ENCODE measurements at regions not wholly inside any gene's neighbourhood (a gene's known extent, or its start where the extent isn't known, plus 50 kb on each side); places are given as distances from the start of the nearest gene placed in this dataset.

GRCh38 chr1:99098589-99098988 lies 93.9 kb upstream of the PLPPR5 start:
- ChIA-PET CTCF (no interaction called here), POLR2A (no interaction called here)
- peaks cover 2 to 43% (median 21%) of the 10 kb centered on the region in 11 donors for H3K9me3 Mint-ChIP-seq
- no peak overlapping the region for H3K4me3 Mint-ChIP-seq
- H3K4me1 ChIP-seq (ENCODE audit: control insufficient read depth in 2 of 2, insufficient read depth in 2 of 2, low read length in 2 of 2): no peaks in the 10 kb centered on the region
- H3K4me3 ChIP-seq (ENCODE audit: low read length): no peak overlapping the region
- H3K9me3 ChIP-seq (ENCODE audit: control insufficient read depth in 2 of 3, low read length in 3 of 3): no peaks in the 10 kb centered on the region
- no peaks in the 10 kb centered on the region for H3K4me1 Mint-ChIP-seq
- ATAC-seq: no peak
- H3K36me3 ChIP-seq (ENCODE audit: control insufficient read depth in 2 of 3, insufficient read depth in 3 of 3, low read length in 3 of 3): no peaks in the 10 kb centered on the region
- no peak overlapping the region for H3K27ac ChIP-seq (ENCODE audit: low read depth, low read length)
- peaks cover 0 to 9% (median 0%) of the 10 kb centered on the region in 5 donors for H3K27me3 Mint-ChIP-seq
- intact Hi-C loops (cut with micrococcal nuclease): no loop called here
- no peak for DNase-seq
- H3K27me3 ChIP-seq (ENCODE audit: control insufficient read depth in 2 of 2, insufficient read depth in 2 of 2, low read length in 2 of 2): no peaks in the 10 kb centered on the region
- H3K36me3 Mint-ChIP-seq: peaks cover 0 to 12% (median 0%) of the 10 kb centered on the region in 5 donors
- no peak overlapping the region for H3K27ac Mint-ChIP-seq

- Mint-ChIP-seq H3K36me3 (no peaks in the 10 kb centered on the region), H3K4me3 (no peak overlapping the region), H3K27me3 (no peaks in the 10 kb centered on the region), H3K4me1 (peaks cover 0 to 17% (median 15%) of the 10 kb centered on the region in 7 donors), H3K27ac (no peak overlapping the region), H3K9me3 (peaks cover 0 to 1% (median 0%) of the 10 kb centered on the region in 11 donors)
- CTCF ChIA-PET: no interaction called here
- DNase-seq (peak in 1 of 9 donors; percentile 1), ATAC-seq (peak; percentile 29)
- Histone ChIP-seq H3K27me3 (ENCODE audit: control insufficient read depth in 2 of 2, insufficient read depth in 2 of 2, low read length in 2 of 2) (no peaks in the 10 kb centered on the region), H3K36me3 (ENCODE audit: control insufficient read depth in 2 of 3, insufficient read depth in 3 of 3, low read length in 3 of 3) (no peaks in the 10 kb centered on the region), H3K9me3 (ENCODE audit: control insufficient read depth in 2 of 3, low read length in 3 of 3) (no peaks in the 10 kb centered on the region), H3K4me3 (ENCODE audit: low read length) (no peak overlapping the region), H3K27ac (ENCODE audit: low read depth, low read length) (no peak overlapping the region), H3K4me1 (ENCODE audit: control insufficient read depth in 2 of 2, insufficient read depth in 2 of 2, low read length in 2 of 2) (no peaks in the 10 kb centered on the region)
- intact Hi-C loops (cut with micrococcal nuclease): no loop called here
- POLR2A ChIA-PET: no interaction called here
Measured at GRCh38 chr1:99106274-99106673, 101.6 kb upstream of the PLPPR5 start.

GRCh38 chr1:99107680-99108079 lies 103.0 kb upstream of the PLPPR5 start:
- H3K27ac Mint-ChIP-seq: no peak overlapping the region
- no peaks in the 10 kb centered on the region for H3K4me1 ChIP-seq (ENCODE audit: control insufficient read depth in 2 of 2, insufficient read depth in 2 of 2, low read length in 2 of 2)

GRCh38 chr1:99110140-99111041 lies 105.7 kb upstream of the PLPPR5 start:
- Mint-ChIP-seq H3K9me3 (peaks cover 0 to 5% (median 0%) of the 10 kb centered on the region in 11 donors), H3K27ac (no peak overlapping the region), H3K4me1 (peaks cover 0 to 17% (median 15%) of the 10 kb centered on the region in 7 donors), H3K4me3 (no peak overlapping the region), H3K27me3 (peaks cover 0 to 4% (median 0%) of the 10 kb centered on the region in 5 donors), H3K36me3 (no peaks in the 10 kb centered on the region)
- Histone ChIP-seq H3K9me3 (ENCODE audit: control insufficient read depth in 2 of 3, low read length in 3 of 3) (no peaks in the 10 kb centered on the region), H3K27ac (ENCODE audit: low read depth, low read length) (no peak overlapping the region), H3K4me1 (ENCODE audit: control insufficient read depth in 2 of 2, insufficient read depth in 2 of 2, low read length in 2 of 2) (no peaks in the 10 kb centered on the region), H3K27me3 (ENCODE audit: control insufficient read depth in 2 of 2, insufficient read depth in 2 of 2, low read length in 2 of 2) (no peaks in the 10 kb centered on the region), H3K36me3 (ENCODE audit: control insufficient read depth in 2 of 3, insufficient read depth in 3 of 3, low read length in 3 of 3) (no peaks in the 10 kb centered on the region), H3K4me3 (ENCODE audit: low read length) (no peak overlapping the region)
- ATAC-seq (no peak), DNase-seq (no peak)
- intact Hi-C loops (cut with micrococcal nuclease): no loop called here
- CTCF ChIA-PET: no interaction called here
- POLR2A ChIA-PET: no interaction called here

More at GRCh38 chr1:99107680-99108079, 103.0 kb upstream of the PLPPR5 start:
- POLR2A ChIA-PET: no interaction called here
- no peak for ATAC-seq
- Histone ChIP-seq H3K36me3 (ENCODE audit: control insufficient read depth in 2 of 3, insufficient read depth in 3 of 3, low read length in 3 of 3) (no peaks in the 10 kb centered on the region), H3K4me3 (ENCODE audit: low read length) (no peak overlapping the region), H3K27me3 (ENCODE audit: control insufficient read depth in 2 of 2, insufficient read depth in 2 of 2, low read length in 2 of 2) (no peaks in the 10 kb centered on the region), H3K27ac (ENCODE audit: low read depth, low read length) (no peak overlapping the region), H3K9me3 (ENCODE audit: control insufficient read depth in 2 of 3, low read length in 3 of 3) (no peaks in the 10 kb centered on the region)
- Mint-ChIP-seq H3K27me3 (no peaks in the 10 kb centered on the region), H3K4me1 (peaks cover 0 to 17% (median 15%) of the 10 kb centered on the region in 7 donors), H3K36me3 (no peaks in the 10 kb centered on the region), H3K4me3 (no peak overlapping the region), H3K9me3 (peaks cover 0 to 5% (median 0%) of the 10 kb centered on the region in 11 donors)
- DNase-seq: no peak
- CTCF ChIA-PET: no interaction called here
- intact Hi-C loops (cut with micrococcal nuclease): no loop called here

- Histone ChIP-seq H3K4me1 (ENCODE audit: control insufficient read depth in 2 of 2, insufficient read depth in 2 of 2, low read length in 2 of 2) (no peaks in the 10 kb centered on the region), H3K9me3 (ENCODE audit: control insufficient read depth in 2 of 3, low read length in 3 of 3) (no peaks in the 10 kb centered on the region), H3K27me3 (ENCODE audit: control insufficient read depth in 2 of 2, insufficient read depth in 2 of 2, low read length in 2 of 2) (no peaks in the 10 kb centered on the region), H3K4me3 (ENCODE audit: low read length) (no peak overlapping the region), H3K36me3 (ENCODE audit: control insufficient read depth in 2 of 3, insufficient read depth in 3 of 3, low read length in 3 of 3) (no peaks in the 10 kb centered on the region), H3K27ac (ENCODE audit: low read depth, low read length) (no peak overlapping the region)
- no peak for ATAC-seq
- no peaks in the 10 kb centered on the region for H3K36me3 Mint-ChIP-seq
- peaks cover 0 to 2% (median 0%) of the 10 kb centered on the region in 7 donors for H3K4me1 Mint-ChIP-seq
- no peak overlapping the region for H3K27ac Mint-ChIP-seq
- peaks cover 0 to 5% (median 0%) of the 10 kb centered on the region in 11 donors for H3K9me3 Mint-ChIP-seq
- no peak overlapping the region for H3K4me3 Mint-ChIP-seq
- CTCF ChIA-PET: interaction anchor here (1.5 kb wide), 1 partner anchor 18 kb away, joined by 3 read pairs; no protein-coding TSS in a partner anchor
- POLR2A ChIA-PET: no interaction called here
- no peak for DNase-seq
- H3K27me3 Mint-ChIP-seq: peaks cover 0 to 8% (median 0%) of the 10 kb centered on the region in 5 donors
- intact Hi-C loops (cut with micrococcal nuclease): no loop called here
Measured at GRCh38 chr1:99115231-99115630, 110.6 kb upstream of the PLPPR5 start.

- peaks cover 0 to 8% (median 0%) of the 10 kb centered on the region in 5 donors for H3K27me3 Mint-ChIP-seq
- no peaks in the 10 kb centered on the region for H3K4me1 ChIP-seq (ENCODE audit: control insufficient read depth in 2 of 2, insufficient read depth in 2 of 2, low read length in 2 of 2)
- H3K36me3 Mint-ChIP-seq: no peaks in the 10 kb centered on the region
- no peaks in the 10 kb centered on the region for H3K9me3 ChIP-seq (ENCODE audit: control insufficient read depth in 2 of 3, low read length in 3 of 3)
- ChIA-PET CTCF (no interaction called here), POLR2A (no interaction called here)
- no peak overlapping the region for H3K4me3 Mint-ChIP-seq
- ATAC-seq: no peak
- H3K27ac Mint-ChIP-seq: no peak overlapping the region
- H3K9me3 Mint-ChIP-seq: peaks cover 0 to 3% (median 0%) of the 10 kb centered on the region in 11 donors
- no peak overlapping the region for H3K4me3 ChIP-seq (ENCODE audit: low read length)
- no peak for DNase-seq
- no peaks in the 10 kb centered on the region for H3K36me3 ChIP-seq (ENCODE audit: control insufficient read depth in 2 of 3, insufficient read depth in 3 of 3, low read length in 3 of 3)
- intact Hi-C loops (cut with micrococcal nuclease): no loop called here
- H3K4me1 Mint-ChIP-seq: no peaks in the 10 kb centered on the region
- H3K27ac ChIP-seq (ENCODE audit: low read depth, low read length): no peak overlapping the region
- no peaks in the 10 kb centered on the region for H3K27me3 ChIP-seq (ENCODE audit: control insufficient read depth in 2 of 2, insufficient read depth in 2 of 2, low read length in 2 of 2)
Measured at GRCh38 chr1:99119188-99119587, 114.5 kb upstream of the PLPPR5 start.

- Mint-ChIP-seq H3K9me3 (peaks cover 0 to 4% (median 0%) of the 10 kb centered on the region in 11 donors), H3K4me3 (no peak overlapping the region), H3K36me3 (no peaks in the 10 kb centered on the region), H3K27ac (no peak overlapping the region), H3K4me1 (no peaks in the 10 kb centered on the region), H3K27me3 (no peaks in the 10 kb centered on the region)
- no peak for ATAC-seq
- no peak overlapping the region for H3K4me3 ChIP-seq (ENCODE audit: low read length)
- no peaks in the 10 kb centered on the region for H3K9me3 ChIP-seq (ENCODE audit: control insufficient read depth in 2 of 3, low read length in 3 of 3)
- H3K4me1 ChIP-seq (ENCODE audit: control insufficient read depth in 2 of 2, insufficient read depth in 2 of 2, low read length in 2 of 2): no peaks in the 10 kb centered on the region
- H3K27ac ChIP-seq (ENCODE audit: low read depth, low read length): no peak overlapping the region
- intact Hi-C loops (cut with micrococcal nuclease): no loop called here
- DNase-seq: no peak
- POLR2A ChIA-PET: no interaction called here
- H3K36me3 ChIP-seq (ENCODE audit: control insufficient read depth in 2 of 3, insufficient read depth in 3 of 3, low read length in 3 of 3): no peaks in the 10 kb centered on the region
- CTCF ChIA-PET: no interaction called here
- no peaks in the 10 kb centered on the region for H3K27me3 ChIP-seq (ENCODE audit: control insufficient read depth in 2 of 2, insufficient read depth in 2 of 2, low read length in 2 of 2)
Measured at GRCh38 chr1:99122039-99122438, 117.4 kb upstream of the PLPPR5 start.

Measured in naive thymus-derived CD4-positive, alpha-beta T cell (primary cell).